H9 (cell line): ENCODE measurements at regions not wholly inside any gene's neighbourhood (a gene's known extent, or its start where the extent isn't known, plus 50 kb on each side); places are given as distances from the start of the nearest gene placed in this dataset.

ENCODE experiments used
- DNase-seq: peaks from one replicate; pipeline ENCODE4 v3.0.0-alpha.2; 2017
- H2AFZ ChIP-seq: one replicate; pipeline ENCODE4 v1.6.1; 2013; ENCODE audit warnings: mild to moderate bottlenecking, low read length, control low read depth, moderate library complexity
- H2AK5ac ChIP-seq: 2 replicates; pipeline ENCODE4 v1.6.1; 2013; ENCODE audit warnings: low read length, control low read depth, mixed read lengths; ENCODE audit not compliant: insufficient read length
- H2BK120ac ChIP-seq: one replicate; pipeline ENCODE4 v1.6.1; 2013; ENCODE audit warnings: low read depth, mild to moderate bottlenecking, low read length, control low read depth, inconsistent platforms; ENCODE audit not compliant: poor library complexity, severe bottlenecking
- H2BK12ac ChIP-seq: 2 replicates; pipeline ENCODE4 v1.6.1; 2013; ENCODE audit warnings: low read length, control low read depth, mixed read lengths, low read depth; ENCODE audit not compliant: insufficient read length
- H2BK15ac ChIP-seq: 2 replicates; pipeline ENCODE4 v1.6.1; 2013; ENCODE audit warnings: low read depth, low read length, control low read depth
- H2BK20ac ChIP-seq: one replicate; pipeline ENCODE4 v1.6.1; 2013; ENCODE audit warnings: low read depth, mild to moderate bottlenecking, low read length, control low read depth, inconsistent platforms; ENCODE audit not compliant: poor library complexity, severe bottlenecking
- H2BK5ac ChIP-seq: 2 replicates; pipeline ENCODE4 v1.6.1; 2013; ENCODE audit warnings: low read length, control low read depth, mixed read lengths; ENCODE audit not compliant: insufficient read length
- H3K14ac ChIP-seq: 2 replicates; pipeline ENCODE4 v1.6.1; 2013; ENCODE audit warnings: low read length, control low read depth; ENCODE audit not compliant: insufficient read depth
- H3K18ac ChIP-seq: 2 replicates; pipeline ENCODE4 v1.6.1; 2013; ENCODE audit warnings: low read depth, mild to moderate bottlenecking, mixed read lengths, low read length, control low read depth; ENCODE audit not compliant: insufficient read length
- H3K23ac ChIP-seq: 2 replicates; pipeline ENCODE4 v1.6.1; 2013; ENCODE audit warnings: low read length, control low read depth, mixed read lengths, low read depth; ENCODE audit not compliant: insufficient read length
- H3K23me2 ChIP-seq: 2 replicates; pipeline ENCODE4 v1.6.1; 2013; ENCODE audit warnings: low read depth, mild to moderate bottlenecking, mixed read lengths, low read length, control low read depth; ENCODE audit not compliant: insufficient read length, poor library complexity, severe bottlenecking
- H3K27ac ChIP-seq: 2 replicates; pipeline ENCODE4 v1.5.1; 2013; ENCODE audit warnings: low read length, control low read depth, mixed read lengths, low read depth; ENCODE audit not compliant: insufficient read length
- H3K27me3 ChIP-seq: 2 replicates; pipeline ENCODE4 v1.6.1; 2013; ENCODE audit warnings: low read length, control low read depth, inconsistent platforms; ENCODE audit not compliant: insufficient read depth
- H3K4ac ChIP-seq: 2 replicates; pipeline ENCODE4 v1.6.1; 2013; ENCODE audit warnings: low read depth, mild to moderate bottlenecking, control low read depth, inconsistent platforms, low read length, moderate library complexity
- H3K4me1 ChIP-seq: 2 replicates; pipeline ENCODE4 v1.6.1; 2013; ENCODE audit warnings: low read length, control low read depth, inconsistent platforms; ENCODE audit not compliant: insufficient read depth
- H3K4me2 ChIP-seq: 2 replicates; pipeline ENCODE4 v1.6.1; 2013; ENCODE audit warnings: low read length, control low read depth, mixed read lengths; ENCODE audit not compliant: insufficient read length, insufficient read depth
- H3K56ac ChIP-seq: 2 replicates; pipeline ENCODE4 v1.6.1; 2013; ENCODE audit warnings: low read depth, mild to moderate bottlenecking, mixed read lengths, low read length, control low read depth; ENCODE audit not compliant: insufficient read length
- H3K79me1 ChIP-seq: 2 replicates; pipeline ENCODE4 v1.6.1; 2013; ENCODE audit warnings: low read depth, mild to moderate bottlenecking, moderate library complexity, low read length, control low read depth, inconsistent platforms; ENCODE audit not compliant: insufficient read depth, poor library complexity, severe bottlenecking
- H3K79me2 ChIP-seq: 2 replicates; pipeline ENCODE4 v1.6.1; 2013; ENCODE audit warnings: low read length, control low read depth, inconsistent platforms; ENCODE audit not compliant: insufficient read depth
- H3K9ac ChIP-seq: 2 replicates; pipeline ENCODE4 v1.6.1; 2013; ENCODE audit warnings: low read length, control low read depth, mixed read lengths; ENCODE audit not compliant: insufficient read length; ENCODE audit errors: extremely low read depth
- H3K9me3 ChIP-seq: one replicate; pipeline ENCODE4 v1.6.1; 2013; ENCODE audit warnings: low read depth, low read length, inconsistent platforms; ENCODE audit not compliant: control insufficient read depth
- H3T11ph ChIP-seq: one replicate; pipeline ENCODE4 v1.6.1; 2013; ENCODE audit warnings: mild to moderate bottlenecking, low read length, control low read depth, inconsistent platforms
- H4K20me1 ChIP-seq: one replicate; pipeline ENCODE4 v1.6.1; 2013; ENCODE audit not compliant: control insufficient read depth, insufficient read length, insufficient read depth
- H4K5ac ChIP-seq: 2 replicates; pipeline ENCODE4 v1.6.1; 2013; ENCODE audit warnings: low read depth, mild to moderate bottlenecking, mixed read lengths, low read length, control low read depth; ENCODE audit not compliant: insufficient read length
- H4K8ac ChIP-seq: replicated peaks from 2 replicates; pipeline ENCODE4 v1.6.1; 2013; ENCODE audit warnings: low read length, control low read depth, mixed read lengths, low read depth; ENCODE audit not compliant: insufficient read length
- H4K91ac ChIP-seq: 2 replicates; pipeline ENCODE4 v1.6.1; 2013; ENCODE audit warnings: low read depth, mild to moderate bottlenecking, moderate library complexity, mixed read lengths, low read length, control low read depth; ENCODE audit not compliant: insufficient read length
- H3K27ac Mint-ChIP-seq, 3 experiments: 2 replicates in 2 of 3; 3 replicates in 1 of 3; pipeline ENCODE4 v1.8.0; 2020 to 2021; ENCODE audit warnings: mixed read lengths in 3 of 3, mild to moderate bottlenecking in 1 of 3, moderate library complexity in 1 of 3
- H3K27me3 Mint-ChIP-seq: 2 replicates; pipeline ENCODE4 v1.8.0; 2021; ENCODE audit warnings: low read depth, mild to moderate bottlenecking, moderate library complexity, mixed read lengths
- H3K36me3 Mint-ChIP-seq, 3 experiments: 2 replicates in 2 of 3; 3 replicates in 1 of 3; pipeline ENCODE4 v1.8.0; 2020 to 2021; ENCODE audit warnings: low read depth in 3 of 3, mixed read lengths in 3 of 3; ENCODE audit not compliant: insufficient read depth in 1 of 3
- H3K4me1 Mint-ChIP-seq, 2 experiments: 2 replicates each; pipeline ENCODE4 v1.8.0; 2020; ENCODE audit warnings: mixed read lengths in 2 of 2
- H3K4me3 Mint-ChIP-seq, 2 experiments: 2 replicates in 1 of 2; 3 replicates in 1 of 2; pipeline ENCODE4 v1.8.0; 2020 to 2021; ENCODE audit warnings: mild to moderate bottlenecking in 2 of 2, mixed read lengths in 2 of 2, moderate library complexity in 1 of 2
- H3K9me3 Mint-ChIP-seq, 2 experiments: 2 replicates in 1 of 2; 3 replicates in 1 of 2; pipeline ENCODE4 v1.8.0; 2020; ENCODE audit warnings: mild to moderate bottlenecking in 2 of 2, mixed read lengths in 2 of 2, moderate library complexity in 1 of 2
- WGBS: extraction: QIAGEN DNeasy Blood & Tissue Kit; methylation state at CpG from one replicate; pipeline ENCODE4 v1.1.7; 2013; ENCODE audit warnings: missing lambda C conversion rate, low lambda C conversion rate, mixed read lengths; ENCODE audit not compliant: insufficient read length; ENCODE audit errors: extremely low coverage; 5-methylcytosine and 5-hydroxymethylcytosine counted together
- TF ChIP-seq, protein P1 (sequence below): fragments of 200-600 bp; sonication (generic); conservative IDR thresholded peaks from 3 replicates; pipeline ENCODE4 v1.8.0; 2021; ENCODE audit warnings: antibody characterized with exemption, mild to moderate bottlenecking

DNA sequence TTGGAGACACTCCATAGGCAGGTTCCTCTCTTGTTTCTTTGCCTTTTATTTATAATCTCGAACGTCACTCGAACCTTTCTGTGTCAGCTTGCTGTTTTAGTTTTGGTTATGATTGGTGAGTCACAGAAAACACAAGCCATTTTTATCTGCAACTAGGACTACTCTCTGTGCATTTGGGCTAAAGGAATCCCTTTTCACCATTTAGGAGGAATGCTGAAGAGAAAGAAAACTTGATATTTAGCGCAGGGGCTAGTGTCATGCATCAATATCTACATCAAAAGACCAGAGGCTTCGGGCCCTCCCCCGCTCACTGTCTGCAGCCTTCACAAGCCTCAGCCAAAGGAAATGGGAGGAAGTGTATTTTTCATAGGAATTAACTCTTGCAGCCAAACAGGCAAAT is 507.8 kb upstream of the CITED2 start:
- Histone ChIP-seq H3K56ac (no peak overlapping the region), H4K5ac (no peak overlapping the region), H2BK12ac (no peak overlapping the region), H2AK5ac (no peak overlapping the region), H3K9me3 (no peaks in the 10 kb centered on the region), H3K23me2 (no peaks in the 10 kb centered on the region), H3K23ac (no peak overlapping the region), H3K14ac (no peak overlapping the region), H3K18ac (no peak overlapping the region), H3K79me2 (no peaks in the 10 kb centered on the region), H3K4me2 (no peak overlapping the region), H4K8ac (no peak overlapping the region), H2BK120ac (no peak overlapping the region), H3T11ph (no peak overlapping the region), H3K9ac (no peak overlapping the region), H2BK20ac (no peak overlapping the region), H2AFZ (no peak overlapping the region), H3K79me1 (no peaks in the 10 kb centered on the region), H2BK15ac (no peak overlapping the region), H3K4ac (no peak overlapping the region), H2BK5ac (no peak overlapping the region), H4K20me1 (no peaks in the 10 kb centered on the region), H3K4me1 (peaks cover 6% of the 10 kb centered on the region; the same call in 1 of the 2 replicates), H3K27me3 (no peaks in the 10 kb centered on the region), H4K91ac (no peak overlapping the region), H3K27ac (no peak overlapping the region)
- Mint-ChIP-seq H3K4me3 (no peak overlapping the region), H3K36me3 (peaks cover 0 to 8% (median 0%) of the 10 kb centered on the region in 3 experiments; a peak in 2 of 7 replicates), H3K9me3 (peaks cover 2 to 5% of the 10 kb centered on the region in 2 experiments; a peak in 2 of 5 replicates), H3K27me3 (no peaks in the 10 kb centered on the region), H3K27ac (peak overlapping the region; percentile 3 to 81 (median 32); a peak in 5 of 7 replicates), H3K4me1 (peaks cover 57 to 59% of the 10 kb centered on the region in 2 experiments)
- no CpG with 5 or more reads among the region's 6 CpGs for WGBS
- DNase-seq: no peak
- TF ChIP-seq, protein P1, sequence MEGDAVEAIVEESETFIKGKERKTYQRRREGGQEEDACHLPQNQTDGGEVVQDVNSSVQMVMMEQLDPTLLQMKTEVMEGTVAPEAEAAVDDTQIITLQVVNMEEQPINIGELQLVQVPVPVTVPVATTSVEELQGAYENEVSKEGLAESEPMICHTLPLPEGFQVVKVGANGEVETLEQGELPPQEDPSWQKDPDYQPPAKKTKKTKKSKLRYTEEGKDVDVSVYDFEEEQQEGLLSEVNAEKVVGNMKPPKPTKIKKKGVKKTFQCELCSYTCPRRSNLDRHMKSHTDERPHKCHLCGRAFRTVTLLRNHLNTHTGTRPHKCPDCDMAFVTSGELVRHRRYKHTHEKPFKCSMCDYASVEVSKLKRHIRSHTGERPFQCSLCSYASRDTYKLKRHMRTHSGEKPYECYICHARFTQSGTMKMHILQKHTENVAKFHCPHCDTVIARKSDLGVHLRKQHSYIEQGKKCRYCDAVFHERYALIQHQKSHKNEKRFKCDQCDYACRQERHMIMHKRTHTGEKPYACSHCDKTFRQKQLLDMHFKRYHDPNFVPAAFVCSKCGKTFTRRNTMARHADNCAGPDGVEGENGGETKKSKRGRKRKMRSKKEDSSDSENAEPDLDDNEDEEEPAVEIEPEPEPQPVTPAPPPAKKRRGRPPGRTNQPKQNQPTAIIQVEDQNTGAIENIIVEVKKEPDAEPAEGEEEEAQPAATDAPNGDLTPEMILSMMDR: no peak
